ENCODE measurements at regions not wholly inside any gene's neighbourhood (a gene's known extent, or its start where the extent isn't known, plus 50 kb on each side); places are given as distances from the start of the nearest gene placed in this dataset.

- TF ChIP-seq, protein P1, sequence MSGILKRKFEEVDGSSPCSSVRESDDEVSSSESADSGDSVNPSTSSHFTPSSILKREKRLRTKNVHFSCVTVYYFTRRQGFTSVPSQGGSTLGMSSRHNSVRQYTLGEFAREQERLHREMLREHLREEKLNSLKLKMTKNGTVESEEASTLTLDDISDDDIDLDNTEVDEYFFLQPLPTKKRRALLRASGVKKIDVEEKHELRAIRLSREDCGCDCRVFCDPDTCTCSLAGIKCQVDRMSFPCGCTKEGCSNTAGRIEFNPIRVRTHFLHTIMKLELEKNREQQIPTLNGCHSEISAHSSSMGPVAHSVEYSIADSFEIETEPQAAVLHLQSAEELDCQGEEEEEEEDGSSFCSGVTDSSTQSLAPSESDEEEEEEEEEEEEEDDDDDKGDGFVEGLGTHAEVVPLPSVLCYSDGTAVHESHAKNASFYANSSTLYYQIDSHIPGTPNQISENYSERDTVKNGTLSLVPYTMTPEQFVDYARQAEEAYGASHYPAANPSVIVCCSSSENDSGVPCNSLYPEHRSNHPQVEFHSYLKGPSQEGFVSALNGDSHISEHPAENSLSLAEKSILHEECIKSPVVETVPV (CRISPR knock-in tag; IDR thresholded peaks at IDR 0.05): no peak
- no peak for TF ChIP-seq GLIS3 (CRISPR knock-in tag; IDR thresholded peaks at IDR 0.05)
- TF ChIP-seq ZFP3 (CRISPR knock-in tag; IDR thresholded peaks at IDR 0.05): no peak
- TF ChIP-seq ZFP30 (CRISPR knock-in tag; IDR thresholded peaks at IDR 0.05): no peak
- TF ChIP-seq ZNF8 (CRISPR knock-in tag; IDR thresholded peaks at IDR 0.05): no peak
- TF ChIP-seq BACH2 (CRISPR knock-in tag; IDR thresholded peaks at IDR 0.05; ENCODE audit: borderline replicate concordance): no peak
- no peak for TF ChIP-seq CSDC2 (CRISPR knock-in tag; IDR thresholded peaks at IDR 0.05)
- TF ChIP-seq ISL1 (CRISPR knock-in tag; IDR thresholded peaks at IDR 0.05): no peak
- no peak for TF ChIP-seq PPARA (CRISPR knock-in tag; IDR thresholded peaks at IDR 0.05; ENCODE audit: borderline replicate concordance)
- TF ChIP-seq OSR1 (CRISPR knock-in tag; IDR thresholded peaks at IDR 0.05): no peak
- no peak for TF ChIP-seq TOX (CRISPR knock-in tag; IDR thresholded peaks at IDR 0.05; ENCODE audit: borderline replicate concordance)
- no peak for TF ChIP-seq ZNF565 (CRISPR knock-in tag; conservative IDR thresholded peaks at IDR 0.05; ENCODE audit: low read depth)
- TF ChIP-seq RARB (CRISPR knock-in tag; IDR thresholded peaks at IDR 0.05): no peak
- TF ChIP-seq ARNTL (CRISPR knock-in tag; IDR thresholded peaks at IDR 0.05; ENCODE audit: borderline replicate concordance, low read depth): no peak
- TF ChIP-seq ZC3H10 (CRISPR knock-in tag; IDR thresholded peaks at IDR 0.05): no peak
- ATAC-seq: no peak
Observed at GRCh38 chr2:201558665-201559064, 84.6 kb downstream of the TMEM237 start.

DNA sequence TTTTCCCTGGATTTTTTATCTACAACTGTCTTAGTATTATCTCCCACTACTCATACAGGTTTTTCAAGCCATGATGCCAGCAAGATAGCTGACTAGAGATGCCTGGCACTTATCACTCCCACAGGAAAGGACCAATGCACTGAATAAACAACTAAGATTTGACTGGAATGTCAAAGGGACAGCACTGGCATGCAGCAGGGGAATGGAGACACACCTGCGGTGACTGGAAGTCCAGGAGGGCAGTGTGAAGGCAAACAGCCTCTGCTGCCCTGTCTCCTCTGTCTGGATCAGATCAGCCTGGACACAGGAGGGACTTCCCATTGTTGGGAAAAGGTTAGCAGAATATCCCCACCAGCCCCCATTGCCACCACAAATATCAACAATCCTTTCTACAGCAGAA lies 85.1 kb downstream of the TMEM237 start:
- TF ChIP-seq, protein P1 (CRISPR knock-in tag; IDR thresholded peaks at IDR 0.05): no peak
- TF ChIP-seq PATZ1 (CRISPR knock-in tag; IDR thresholded peaks at IDR 0.05; ENCODE audit: borderline replicate concordance): no peak
- no peak for ATAC-seq

- no peak for TF ChIP-seq PATZ1 (CRISPR knock-in tag; IDR thresholded peaks at IDR 0.05; ENCODE audit: borderline replicate concordance)
- TF ChIP-seq POU6F1 (CRISPR knock-in tag; IDR thresholded peaks at IDR 0.05; ENCODE audit: borderline replicate concordance, low read depth): no peak
- no peak for TF ChIP-seq ZNF70 (CRISPR knock-in tag; IDR thresholded peaks at IDR 0.05)
- TF ChIP-seq, protein P1 (CRISPR knock-in tag; IDR thresholded peaks at IDR 0.05): no peak
- TF ChIP-seq ZFP3 (CRISPR knock-in tag; IDR thresholded peaks at IDR 0.05): no peak
- no peak for TF ChIP-seq ZNF565 (CRISPR knock-in tag; conservative IDR thresholded peaks at IDR 0.05; ENCODE audit: low read depth)
- TF ChIP-seq CSDC2 (CRISPR knock-in tag; IDR thresholded peaks at IDR 0.05): no peak
- no peak for TF ChIP-seq TOX (CRISPR knock-in tag; IDR thresholded peaks at IDR 0.05; ENCODE audit: borderline replicate concordance)
- no peak for TF ChIP-seq BACH2 (CRISPR knock-in tag; IDR thresholded peaks at IDR 0.05; ENCODE audit: borderline replicate concordance)
- TF ChIP-seq SNAI2 (CRISPR knock-in tag; IDR thresholded peaks at IDR 0.05): no peak
- ATAC-seq: no peak
Observed at GRCh38 chr2:201551901-201552300, 91.4 kb downstream of the TMEM237 start.

Data from SK-N-SH treated with all-trans-retinoic acid at 6 μM for 48 hours (cell line).